NCI-H2171 treated with DMSO at 0.1 percent for 48 hours (cell line): ENCODE measurements at regions not wholly inside any gene's neighbourhood (a gene's known extent, or its start where the extent isn't known, plus 50 kb on each side); places are given as distances from the start of the nearest gene placed in this dataset.
A peak's percentile ranks its signal among the peaks of the same experiment; 100 is the strongest.

Experiments
- DNase-seq: peaks from one replicate; lab custom pipeline; 2025; lab: John Stamatoyannopoulos, UW

DNA sequence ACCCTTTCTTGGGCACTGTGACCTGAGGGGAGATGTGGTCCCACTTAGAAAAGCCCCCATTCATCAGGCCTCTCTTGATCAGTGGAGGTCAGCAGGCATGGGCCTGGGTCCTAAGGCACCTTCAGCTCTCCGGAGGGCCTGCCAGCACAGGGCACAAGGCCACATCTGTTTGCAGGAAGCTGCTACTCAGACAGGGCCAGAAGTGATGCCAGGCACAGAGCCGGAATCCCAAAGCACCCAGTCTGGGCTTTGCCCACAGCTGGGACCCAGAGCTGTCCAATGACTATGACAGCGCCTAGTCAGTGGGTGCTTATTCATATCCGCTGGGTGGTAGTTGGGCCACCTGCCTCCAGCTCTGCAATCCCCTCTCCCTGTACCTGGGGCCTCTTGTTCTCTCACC is 63.2 kb upstream of the ELN start:
- no peak for DNase-seq

DNA sequence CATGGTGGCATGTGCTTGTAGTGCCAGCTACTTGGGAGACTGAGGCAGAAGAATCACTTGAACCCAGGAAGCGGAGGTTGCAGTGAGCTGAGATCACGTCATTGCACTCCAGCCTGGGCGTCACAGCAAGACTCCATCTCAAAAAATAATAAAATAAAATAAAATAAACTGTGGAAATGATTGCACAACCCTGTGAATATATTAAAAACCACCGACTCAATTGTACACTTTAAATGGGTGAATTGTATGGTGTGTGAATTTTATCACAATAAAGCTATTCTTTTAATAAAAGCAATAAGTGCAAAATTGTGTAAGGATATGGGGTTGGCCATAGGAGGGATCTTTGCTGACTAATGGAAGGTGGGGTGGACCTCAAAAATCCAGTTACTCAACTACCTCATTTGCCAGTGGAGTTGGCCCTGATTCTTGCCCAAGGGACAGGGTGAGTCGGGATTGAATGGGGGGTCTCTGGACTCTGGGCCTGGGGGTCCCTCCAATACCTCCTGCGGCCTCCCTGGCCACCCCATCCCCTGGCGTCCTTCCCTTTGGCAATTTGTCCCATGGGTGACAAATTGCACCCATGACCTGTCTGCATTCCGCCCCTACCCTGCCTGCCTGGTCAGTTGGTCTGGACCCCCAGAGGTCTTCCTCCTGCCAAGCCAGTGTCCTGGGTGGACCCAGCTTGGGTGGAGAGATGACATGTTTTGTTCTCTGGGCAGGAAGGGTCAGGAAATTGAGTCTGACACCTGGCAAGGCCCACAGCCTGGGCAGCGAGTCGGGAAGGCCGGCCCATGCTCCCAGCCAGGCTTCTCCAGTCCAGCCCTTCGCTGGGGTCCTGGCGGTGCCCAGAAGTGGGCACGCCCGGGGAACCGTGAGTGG is 61.7 kb upstream of the ELN start:
- no peak for DNase-seq

DNA sequence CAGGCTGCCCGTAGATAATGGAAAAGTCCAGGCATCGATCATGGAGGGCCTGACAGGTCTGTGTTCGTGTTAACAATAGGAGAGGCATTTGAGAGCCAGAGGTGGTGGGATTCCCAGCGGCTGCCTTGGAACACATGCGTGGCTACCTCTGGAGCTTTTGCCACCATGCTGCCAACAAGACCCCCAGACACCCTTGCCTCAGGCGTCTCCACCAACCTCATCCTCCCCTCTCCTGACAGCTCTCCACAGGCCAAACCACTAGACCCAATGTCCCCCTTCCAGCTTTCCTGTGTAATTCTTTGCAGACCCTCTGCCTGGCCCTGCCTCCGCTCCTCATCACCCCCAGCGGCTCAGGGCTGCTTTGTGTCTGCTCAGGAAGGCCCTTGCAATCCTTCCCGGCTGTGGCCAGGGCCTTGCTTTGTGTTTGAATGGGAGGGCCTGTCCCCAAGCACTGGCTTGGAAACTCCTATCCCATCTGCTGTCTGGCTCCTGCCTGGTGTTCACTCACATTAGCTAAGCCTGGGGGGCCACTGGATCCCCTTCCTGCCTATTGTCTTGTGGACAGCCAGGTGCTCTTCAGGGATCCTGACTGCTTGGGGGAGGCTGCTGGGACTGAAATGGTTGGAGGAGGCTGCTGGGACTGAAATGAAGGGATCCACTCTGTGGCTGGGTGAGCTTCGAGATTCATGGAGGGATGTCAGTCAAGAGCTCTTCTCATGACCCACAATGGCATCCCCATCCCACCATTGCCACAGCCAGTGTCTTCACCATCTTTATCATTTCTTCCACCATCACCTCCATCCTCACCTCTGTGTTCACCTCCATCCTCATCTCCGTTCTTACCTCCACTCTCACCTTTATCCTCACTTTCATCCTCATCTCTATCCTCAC is 60.8 kb upstream of the ELN start:
- no peak for DNase-seq

DNA sequence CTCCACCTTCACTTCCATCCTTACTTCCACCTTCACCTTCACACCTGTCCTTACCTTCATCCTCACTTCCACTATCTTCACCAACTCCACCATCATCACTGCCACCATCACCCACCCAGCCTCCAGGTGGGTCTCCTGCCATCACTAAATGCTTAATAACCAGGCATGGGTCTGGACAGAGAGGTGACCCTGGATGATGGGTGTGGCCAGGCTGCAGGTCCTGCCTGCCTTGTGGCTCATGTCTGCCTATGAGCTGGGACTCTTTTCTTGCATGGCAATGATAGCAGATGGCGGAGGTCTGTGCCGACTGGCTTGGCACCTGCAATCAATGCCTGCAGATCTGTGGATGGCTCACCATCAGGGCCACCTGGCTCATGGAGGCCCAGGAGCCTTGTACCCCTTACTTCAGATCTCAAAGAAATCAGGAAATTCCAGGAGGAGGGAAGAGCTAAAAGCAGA is 60.1 kb upstream of the ELN start:
- DNase-seq = no peak

DNA sequence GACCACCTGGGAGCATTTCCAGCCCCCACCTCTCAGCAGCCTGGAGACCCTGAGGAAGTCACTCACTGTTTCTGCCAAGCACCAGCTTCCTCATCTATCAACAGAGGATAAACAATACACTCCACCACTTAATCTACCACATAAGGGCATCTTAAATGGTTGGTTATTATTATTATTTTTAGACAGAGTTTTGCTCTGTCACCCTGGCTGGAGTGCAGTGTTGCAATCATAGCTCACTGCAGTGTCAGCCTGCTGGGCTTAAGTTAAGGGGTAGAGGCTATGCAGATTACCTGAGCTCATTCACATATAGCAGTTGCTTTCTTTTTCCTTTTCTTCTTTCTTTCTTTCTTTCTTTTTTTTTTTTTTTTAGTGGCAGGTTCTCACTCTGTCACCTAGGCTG is 59.5 kb upstream of the ELN start:
- no peak for DNase-seq

DNA sequence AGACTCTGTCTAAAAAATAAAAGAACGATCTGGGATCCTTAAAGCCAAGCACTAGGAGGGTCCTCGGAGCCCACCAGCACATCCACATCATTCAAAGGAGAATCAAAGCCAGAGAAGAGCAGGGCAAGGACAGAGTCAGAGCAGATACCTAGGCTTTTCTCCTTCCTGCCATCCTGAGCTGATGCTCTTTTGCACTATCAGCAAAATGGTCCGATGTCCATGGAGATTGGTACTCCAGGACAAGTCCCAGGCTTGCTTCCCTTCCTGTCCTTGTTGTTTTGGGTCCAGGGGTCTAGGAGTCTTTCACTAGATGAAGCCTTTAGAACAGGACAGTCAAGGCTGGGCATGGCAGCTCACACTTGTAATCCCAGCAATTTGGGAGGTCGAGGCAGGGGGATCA is 58.0 kb upstream of the ELN start:
- DNase-seq = no peak

DNA sequence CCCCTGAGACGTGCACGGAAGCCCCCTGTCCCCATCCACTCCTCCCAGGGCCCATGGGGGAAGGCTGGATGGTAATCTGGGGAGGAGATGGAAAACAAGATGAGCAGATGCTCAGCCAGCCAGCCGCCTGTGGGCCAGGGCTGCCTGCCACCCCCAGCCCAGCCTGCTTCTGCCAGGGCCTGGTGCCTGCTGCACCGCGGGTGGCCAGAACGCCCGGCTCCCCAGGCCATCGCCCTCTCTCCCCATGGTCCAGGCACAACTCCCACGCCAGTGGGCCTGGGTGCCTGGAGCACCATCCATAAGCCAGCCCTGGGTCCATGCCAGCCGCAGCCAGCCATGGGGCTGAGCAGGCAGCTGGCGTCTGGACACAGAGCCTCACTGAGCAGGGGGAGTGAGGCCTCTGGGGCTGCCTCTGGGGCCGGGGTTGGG is 57.2 kb upstream of the ELN start:
- no peak for DNase-seq

DNA sequence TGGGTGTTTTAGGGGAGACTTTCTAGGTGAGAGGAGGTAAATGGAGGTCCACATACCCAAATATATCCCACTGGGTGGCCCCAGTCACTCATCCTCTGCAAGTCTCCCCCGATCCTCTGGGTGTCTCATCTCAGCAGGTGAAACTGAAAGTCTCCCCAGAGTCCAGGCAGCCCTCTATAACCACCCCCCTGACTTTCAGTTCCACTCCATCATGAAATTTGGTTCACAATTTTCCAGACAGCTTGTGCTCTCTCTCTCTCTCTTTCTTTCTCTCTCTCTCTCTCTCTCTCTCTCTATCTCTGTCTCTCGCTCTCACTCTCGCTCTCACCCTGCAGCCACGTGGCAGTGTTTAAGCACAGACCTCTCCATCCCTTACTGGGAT is 56.7 kb upstream of the ELN start:
- no peak for DNase-seq

DNA sequence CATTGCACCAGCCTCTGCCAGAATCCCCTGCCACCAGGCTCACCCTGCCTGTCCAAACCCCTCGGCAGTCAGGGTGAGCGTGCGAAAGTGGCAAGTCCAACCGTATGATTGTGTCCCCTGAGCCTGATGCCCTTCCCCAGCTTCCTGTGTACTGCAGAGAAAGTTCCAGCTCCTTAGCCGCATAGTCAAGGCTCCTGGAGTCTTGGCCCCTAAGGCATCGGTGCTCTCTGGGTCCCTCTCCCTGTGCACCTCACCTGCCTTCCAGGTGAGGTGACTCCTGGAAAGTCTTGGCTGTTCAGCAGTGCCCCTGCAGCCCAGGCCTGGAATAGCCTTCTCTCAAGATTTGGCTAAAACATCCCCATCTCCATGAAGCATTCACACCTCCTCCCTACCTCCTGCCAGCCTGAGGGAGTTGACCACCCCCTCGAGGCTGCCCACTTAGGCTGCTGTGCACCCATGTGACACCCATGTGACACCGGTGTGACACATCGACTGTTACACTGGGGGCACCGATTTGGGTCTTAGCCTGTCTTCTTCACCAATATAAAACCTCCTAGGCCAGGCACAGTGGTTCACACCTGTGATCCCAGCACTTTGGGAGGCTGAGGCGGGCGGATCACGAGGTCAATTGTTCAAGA is 56.1 kb upstream of the ELN start:
- DNase-seq = no peak

DNA sequence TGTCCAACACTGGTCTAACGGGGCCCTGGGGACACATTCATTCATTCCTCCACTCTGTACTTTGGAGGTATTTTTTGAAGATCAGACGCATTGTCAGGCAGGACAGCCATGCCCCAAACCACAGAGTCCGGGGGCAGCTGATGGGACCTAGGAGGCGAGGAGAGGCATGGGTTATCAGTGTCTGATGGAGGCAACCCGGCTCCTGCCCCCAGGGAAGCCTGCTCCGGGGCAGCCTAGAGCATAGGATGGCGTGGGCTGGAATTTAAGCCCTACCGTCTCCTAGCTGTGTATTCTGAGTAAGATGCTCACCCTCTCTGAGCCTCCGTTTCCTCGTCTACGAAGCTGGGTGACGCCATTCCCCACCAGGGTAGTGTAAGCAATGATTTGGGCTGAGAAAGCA is 55.4 kb upstream of the ELN start:
- no peak for DNase-seq

DNA sequence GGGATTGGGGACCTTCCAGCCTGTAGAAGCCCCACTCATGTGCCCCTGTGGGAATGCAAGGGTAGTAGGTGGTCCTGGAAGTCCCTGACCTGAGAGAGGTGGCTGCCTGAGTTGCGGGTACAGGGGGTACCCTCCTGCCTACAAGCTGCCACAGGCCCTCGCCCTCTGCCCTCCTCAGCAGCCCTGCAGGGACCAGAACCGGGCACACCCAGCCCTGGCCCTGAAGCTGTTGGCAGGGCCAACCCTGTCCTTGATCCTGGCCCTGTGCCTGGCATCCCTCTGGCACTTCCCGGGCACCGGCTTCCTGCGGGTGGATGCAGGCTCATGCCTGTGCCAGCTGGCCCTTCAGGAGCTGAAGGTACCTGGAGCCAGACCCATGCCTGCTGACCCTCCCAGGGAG is 54.9 kb upstream of the ELN start:
- DNase-seq = no peak

DNA sequence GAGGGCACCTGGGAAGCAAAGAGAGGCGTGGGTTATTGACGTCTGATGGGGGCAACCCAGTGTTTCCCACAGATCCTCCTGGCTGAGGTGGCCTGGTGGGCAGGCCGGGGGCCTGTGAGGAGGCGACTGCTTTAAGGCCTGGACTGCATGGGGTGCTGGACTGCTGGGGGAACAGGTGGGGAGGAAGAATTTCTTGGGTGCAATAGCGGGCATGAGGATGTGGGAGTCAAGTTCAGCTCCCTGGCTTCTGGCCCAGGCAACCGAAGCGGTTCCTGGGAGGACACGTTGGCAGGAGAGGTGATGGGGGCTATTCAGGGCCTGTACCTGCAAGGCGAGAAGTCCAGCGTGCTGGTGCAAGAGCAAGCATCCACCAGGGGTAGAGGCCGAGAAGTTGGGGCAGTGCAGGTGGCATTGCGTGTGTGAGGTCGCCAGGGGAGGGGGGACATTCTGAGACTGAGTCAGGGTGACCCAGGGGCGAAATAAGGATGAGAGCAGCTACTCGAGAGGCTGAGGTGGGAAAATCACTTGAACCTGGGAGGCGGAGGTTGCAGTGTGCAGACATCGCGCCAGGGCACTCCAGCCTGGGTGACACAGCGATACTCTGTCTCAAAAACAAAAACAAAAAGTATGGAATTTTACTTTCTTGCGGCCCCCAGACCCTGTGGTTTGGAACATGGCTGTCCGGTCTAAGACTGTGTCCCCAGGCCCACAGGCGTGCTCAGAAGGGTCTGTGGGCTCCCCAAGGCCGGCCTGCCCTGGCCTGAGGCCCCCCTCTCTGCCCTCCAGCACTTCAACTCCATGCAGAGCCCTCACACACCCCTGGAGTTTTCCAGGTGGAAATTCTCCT is 53.6 kb upstream of the ELN start:
- no peak for DNase-seq

DNA sequence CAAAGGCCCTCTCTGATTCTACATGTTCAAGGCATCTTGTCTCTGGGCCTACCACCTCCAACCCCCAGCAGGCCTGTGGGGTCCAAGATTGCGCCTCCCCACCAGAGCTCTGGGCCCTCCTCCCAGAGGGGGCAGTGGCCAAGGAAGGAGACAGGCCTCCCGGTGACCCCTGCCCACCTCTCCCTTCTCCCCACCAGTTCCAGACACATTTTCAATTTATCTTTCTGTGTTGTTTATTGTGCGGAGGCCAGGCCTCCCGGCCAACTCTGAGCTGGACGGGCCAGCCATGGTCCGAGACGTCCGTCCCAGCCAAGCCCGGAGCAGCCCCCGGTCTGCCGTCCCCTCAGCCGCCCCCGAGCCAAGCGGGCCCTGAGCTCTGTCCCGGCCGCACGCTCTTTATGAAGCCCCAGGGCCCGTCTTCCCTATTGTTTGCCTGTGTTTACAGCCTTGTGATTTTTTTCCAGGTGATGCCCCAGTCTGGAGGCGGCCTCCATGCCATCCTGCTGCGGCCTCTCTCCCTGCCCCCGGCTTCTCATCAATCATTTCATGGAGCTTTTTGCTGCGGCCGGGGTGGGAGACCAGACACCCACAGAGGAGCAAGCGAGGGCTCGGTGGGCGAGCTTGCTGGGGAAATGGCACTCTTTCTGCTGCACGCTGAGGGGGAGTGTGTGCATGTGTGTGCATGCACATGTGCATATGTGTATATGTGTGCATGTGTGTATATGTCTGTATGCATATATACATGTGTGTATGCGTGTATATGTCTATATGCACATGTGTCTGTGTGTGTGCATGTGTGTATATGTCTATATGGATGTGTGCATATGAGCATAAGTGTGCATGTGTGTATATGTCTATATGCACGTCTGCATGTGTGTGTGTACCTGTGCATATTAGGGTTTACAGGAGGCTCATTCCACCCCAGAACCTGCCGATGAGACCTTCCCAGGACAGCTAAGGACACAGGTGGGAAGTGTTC is 52.7 kb upstream of the ELN start:
- DNase-seq = no peak

DNA sequence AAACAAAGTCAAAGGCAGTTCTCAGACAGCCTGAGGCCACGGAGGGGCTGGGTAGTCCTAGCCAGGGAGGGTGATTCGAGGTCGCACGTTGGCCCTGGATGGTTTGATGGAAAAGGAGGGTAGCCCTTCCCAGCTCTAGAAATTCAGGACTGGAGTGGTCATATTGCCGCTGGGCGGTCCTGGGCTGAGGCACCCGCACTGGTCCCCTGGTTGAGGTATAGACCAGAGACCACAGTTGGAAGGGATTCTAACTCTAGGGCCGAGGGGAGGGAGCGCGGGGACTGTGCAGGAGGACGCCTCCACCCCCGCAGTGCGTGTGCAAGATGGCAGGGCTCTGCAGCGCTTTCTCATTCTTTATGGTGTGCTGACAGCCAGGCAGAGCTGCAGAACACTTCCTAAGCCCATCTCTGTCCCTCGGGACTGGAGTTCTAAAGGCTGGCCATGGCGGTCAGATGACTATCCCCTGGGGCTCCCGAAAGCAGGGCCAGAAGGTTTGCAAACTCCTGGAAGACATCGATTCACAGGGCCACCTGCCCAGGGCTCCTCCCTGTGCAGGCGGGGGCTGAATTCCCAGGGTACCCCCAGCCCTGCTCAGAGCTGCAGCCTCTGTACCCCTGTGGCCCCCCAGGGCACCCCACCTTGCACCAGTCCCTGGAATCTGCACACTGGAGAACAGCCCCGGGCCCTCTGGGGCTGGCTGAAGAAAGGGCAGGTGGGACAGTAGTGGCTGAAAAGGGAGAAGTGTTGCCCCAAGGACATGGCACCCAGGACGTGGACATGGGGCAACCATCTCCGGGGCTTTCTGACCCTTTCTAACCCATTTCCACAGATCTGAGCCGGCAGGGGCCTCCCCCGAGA is 51.0 kb upstream of the ELN start:
- DNase-seq = peak; percentile 28

DNA sequence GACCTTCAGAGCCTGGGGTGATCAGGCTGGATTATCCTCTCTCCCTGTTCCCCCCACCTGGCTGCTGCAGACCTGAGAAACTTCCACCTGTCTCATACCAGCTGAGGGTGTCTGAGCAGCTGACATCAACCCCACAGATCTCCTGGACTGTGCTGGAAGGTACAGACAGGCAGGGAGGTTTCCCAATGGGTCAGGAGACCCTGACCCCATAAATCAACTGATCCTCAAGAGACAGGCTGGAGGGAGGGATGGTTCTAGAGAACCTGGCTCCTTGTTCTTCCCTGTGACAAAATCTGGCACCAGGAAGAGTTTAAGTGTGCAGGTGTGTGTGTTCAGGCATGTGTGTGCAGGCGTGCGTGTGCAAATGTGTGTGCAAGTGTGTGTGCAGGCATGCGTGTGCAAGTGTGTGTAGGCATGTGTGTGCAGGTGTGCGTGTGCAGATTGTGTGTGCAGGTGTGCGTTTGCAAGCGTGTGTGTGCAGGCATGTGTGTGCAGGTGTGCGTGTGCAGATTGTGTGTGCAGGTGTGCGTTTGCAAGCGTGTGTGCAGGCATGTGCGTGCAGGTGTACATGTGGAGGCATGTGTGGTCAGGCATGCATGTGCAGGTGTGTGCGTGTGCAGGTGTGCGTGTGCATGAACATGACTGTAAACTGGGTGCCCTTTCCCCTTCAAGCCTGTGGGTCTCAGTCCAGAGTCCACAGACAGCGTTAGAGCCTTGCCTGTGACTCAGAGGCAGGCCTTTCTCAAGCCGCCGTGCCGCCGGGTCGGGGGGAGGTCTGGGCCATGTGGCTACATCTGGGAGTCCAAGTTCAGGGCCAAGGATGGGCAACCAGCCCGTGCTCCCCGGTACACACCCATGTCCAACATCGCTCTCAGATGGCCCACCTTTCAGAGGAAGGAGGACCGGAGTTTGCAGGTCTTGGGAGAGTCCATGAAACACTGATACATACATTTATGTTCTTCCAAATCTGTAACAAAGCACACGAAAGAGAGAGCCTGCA is 50.1 kb upstream of the ELN start:
- DNase-seq = no peak
